GM12892 (cell line): ENCODE measurements at regions not wholly inside any gene's neighbourhood (a gene's known extent, or its start where the extent isn't known, plus 50 kb on each side); places are given as distances from the start of the nearest gene placed in this dataset.

ENCODE experiments used
- POLR2A ChIP-seq: IDR thresholded peaks from 2 replicates; pipeline ENCODE4 v1.6.1; 2011; ENCODE audit warnings: low read depth, low read length, control low read depth
- POLR2AphosphoS5 ChIP-seq: IDR thresholded peaks from 2 replicates; pipeline ENCODE4 v1.6.1; 2011; ENCODE audit warnings: low read depth, low read length, control low read depth

GRCh38 chr6:4637691-4638433, 138.3 kb upstream of the CDYL start:
- no peak for TF ChIP-seq POLR2AphosphoS5
- no peak for TF ChIP-seq POLR2A
